A549 (cell line): ENCODE measurements at regions not wholly inside any gene's neighbourhood (a gene's known extent, or its start where the extent isn't known, plus 50 kb on each side); places are given as distances from the start of the nearest gene placed in this dataset.

Experiments used
- ATAC-seq, 2 experiments: fragments of 200-7000 bp in 1 of 2; fragments of >200 bp in 1 of 2; cut with Nextera tagmentation in 1 of 2; cut with Tn5 transposase in 1 of 2; 3 replicates each; pipeline versions ENCODE4 v1.8.0 to v1.9.1; 2018 to 2020; ENCODE audit warnings: mild to moderate bottlenecking in 1 of 2, moderate library complexity in 1 of 2
- CTCF ChIA-PET: fragments of 300-600 bp; sonication (Branson Sonifier 250); formaldehyde crosslinking; extraction: SDS; loops from one replicate; lab custom pipeline; 2021; ENCODE audit warnings: antibody characterized with exemption, inconsistent platforms; lab: Yijun Ruan, JAX
- POLR2A ChIA-PET: fragments of 350-600 bp; formaldehyde crosslinking; extraction: SDS; loops from one replicate; lab custom pipeline; 2021; ENCODE audit warnings: antibody characterized with exemption, inconsistent platforms; lab: Yijun Ruan, JAX
- DNase-seq, 2 experiments: peaks; one replicate each; pipeline versions ENCODE4 v3.0.0 to v3.0.0-alpha.2; 2011 to 2016; ENCODE audit warnings: low read depth in 1 of 2, low spot score in 1 of 2
- FAIRE-seq: peaks from 2 replicates; lab custom pipeline; 2011; peaks lifted over from hg19 to GRCh38; lab: Jason Lieb, UNC
- H3K27ac ChIP-seq, 2 experiments: fragments of >200 bp; sonication (Bioruptor Twin); formaldehyde crosslinking; 3 replicates each; pipeline ENCODE4 v1.5.1; 2016 to 2017
- H3K4me1 ChIP-seq: fragments of >200 bp; sonication (Bioruptor Twin); formaldehyde crosslinking; 3 replicates; pipeline ENCODE4 v1.6.1; 2016
- H3K4me2 ChIP-seq: fragments of >200 bp; sonication (Bioruptor Twin); formaldehyde crosslinking; 3 replicates; pipeline ENCODE4 v1.6.1; 2016
- H3K4me3 ChIP-seq: fragments of >200 bp; sonication (Bioruptor Twin); formaldehyde crosslinking; 3 replicates; pipeline ENCODE4 v1.5.1; 2016
- H3K9me3 ChIP-seq: fragments of >200 bp; sonication (Bioruptor Twin); formaldehyde crosslinking; 3 replicates; pipeline ENCODE4 v1.6.1; 2016
- CBX2 ChIP-seq: fragments of 200-600 bp; sonication (generic); IDR thresholded peaks from 2 replicates; pipeline ENCODE4 v1.6.1; 2016; ENCODE audit warnings: low read depth, mild to moderate bottlenecking, borderline replicate concordance
- CEBPB ChIP-seq, 2 experiments: fragments of >200 bp in 1 of 2; sonication (Bioruptor Twin) in 1 of 2; formaldehyde crosslinking in 1 of 2; IDR thresholded peaks; 2 replicates each; pipeline ENCODE4 v1.6.1; 2012 to 2016
- CHD4 ChIP-seq: fragments of 200-600 bp; sonication (generic); IDR thresholded peaks from 2 replicates; pipeline ENCODE4 v1.6.1; 2016; ENCODE audit warnings: antibody characterized with exemption, mild to moderate bottlenecking, borderline replicate concordance
- EHF ChIP-seq: fragments of 250-450 bp; sonication (Bioruptor Pico); IDR thresholded peaks from 2 replicates; pipeline ENCODE4 v1.5.0; 2020; ENCODE audit warnings: mild to moderate bottlenecking
- ESRRA ChIP-seq: fragments of 150-350 bp; IDR thresholded peaks from 2 replicates; pipeline ENCODE4 v1.6.1; 2014; ENCODE audit warnings: mild to moderate bottlenecking, low read length, borderline replicate concordance
- FOSB ChIP-seq: fragments of 250-450 bp; sonication (Bioruptor Pico); IDR thresholded peaks from 2 replicates; pipeline ENCODE4 v1.5.0; 2020; ENCODE audit warnings: mild to moderate bottlenecking, moderate library complexity
- HDAC2 ChIP-seq: fragments of 200-600 bp; sonication (generic); IDR thresholded peaks from 2 replicates; pipeline ENCODE4 v1.6.1; 2016
- HEYL ChIP-seq: fragments of 250-450 bp; sonication (Bioruptor Pico); IDR thresholded peaks from 2 replicates; pipeline ENCODE4 v1.8.0; 2021; ENCODE audit warnings: mild to moderate bottlenecking, moderate library complexity
- HOXA7 ChIP-seq: fragments of 250-450 bp; sonication (Bioruptor Pico); IDR thresholded peaks from 2 replicates; pipeline ENCODE4 v1.5.0; 2020; ENCODE audit warnings: mild to moderate bottlenecking, moderate library complexity
- HOXB5 ChIP-seq: fragments of 250-450 bp; sonication (Bioruptor Pico); IDR thresholded peaks from 2 replicates; pipeline ENCODE4 v1.5.0; 2020; ENCODE audit warnings: mild to moderate bottlenecking, moderate library complexity
- JUNB ChIP-seq: fragments of >200 bp; sonication (Bioruptor Twin); formaldehyde crosslinking; IDR thresholded peaks from 2 replicates; pipeline ENCODE4 v1.6.1; 2016
- MYC ChIP-seq: IDR thresholded peaks from 2 replicates; pipeline ENCODE4 v1.6.1; 2012; ENCODE audit warnings: mild to moderate bottlenecking, inconsistent platforms, low read length, improper control_type of control experiment, borderline replicate concordance
- POLR2A ChIP-seq: IDR thresholded peaks from 2 replicates; pipeline ENCODE4 v1.6.1; 2012; ENCODE audit warnings: mild to moderate bottlenecking, low read length
- RAD21 ChIP-seq, 2 experiments: fragments of >200 bp in 1 of 2; sonication (Bioruptor Twin) in 1 of 2; formaldehyde crosslinking in 1 of 2; IDR thresholded peaks in 1 of 2; conservative IDR thresholded peaks in 1 of 2; 2 replicates in 1 of 2; 3 replicates in 1 of 2; pipeline ENCODE4 v1.6.1; 2012 to 2018; ENCODE audit warnings: inconsistent platforms in 1 of 2
- RCOR1 ChIP-seq: fragments of 150-350 bp; IDR thresholded peaks from 2 replicates; pipeline ENCODE4 v1.6.1; 2014; ENCODE audit warnings: antibody characterized with exemption, low read length, low read depth
- RFX5 ChIP-seq: fragments of 450-650 bp; IDR thresholded peaks from 2 replicates; pipeline ENCODE4 v1.7.1; 2014; ENCODE audit warnings: antibody characterized with exemption, mild to moderate bottlenecking, moderate library complexity
- RNF2 ChIP-seq: fragments of 200-600 bp; sonication (generic); IDR thresholded peaks from 2 replicates; pipeline ENCODE4 v1.6.1; 2016; ENCODE audit warnings: low read depth, mild to moderate bottlenecking, antibody characterized with exemption, moderate library complexity, borderline replicate concordance
- TFCP2L1 ChIP-seq: fragments of 250-450 bp; sonication (Bioruptor Pico); IDR thresholded peaks from 2 replicates; pipeline ENCODE4 v1.5.0; 2021; ENCODE audit warnings: mild to moderate bottlenecking
- TP53 ChIP-seq: fragments of 250-450 bp; sonication (Bioruptor Pico); IDR thresholded peaks from 2 replicates; pipeline ENCODE4 v1.5.0; 2021; ENCODE audit warnings: mild to moderate bottlenecking, moderate library complexity
- ZC3H11A ChIP-seq: fragments of 450-650 bp; IDR thresholded peaks from 2 replicates; pipeline ENCODE4 v1.6.1; 2014; ENCODE audit warnings: antibody characterized with exemption, mild to moderate bottlenecking
- ZNF302 ChIP-seq: fragments of 250-450 bp; sonication (Bioruptor Pico); IDR thresholded peaks from 2 replicates; pipeline ENCODE4 v1.9.0; 2021; ENCODE audit warnings: inconsistent platforms, mild to moderate bottlenecking, moderate library complexity
- WGBS: methylation state at CpG from one replicate; pipeline ENCODE4 v1.1.6; 2017; ENCODE audit errors: missing lambda C conversion rate; 5-methylcytosine and 5-hydroxymethylcytosine counted together
- TF ChIP-seq, protein P1 (sequence below): fragments of >200 bp; sonication (Bioruptor Twin); formaldehyde crosslinking; IDR thresholded peaks from 3 replicates; pipeline ENCODE4 v1.5.1; 2016
- TF ChIP-seq, protein P2 (sequence below): fragments of 250-450 bp; sonication (Bioruptor Pico); IDR thresholded peaks from 2 replicates; pipeline ENCODE4 v1.5.0; 2021; ENCODE audit warnings: mild to moderate bottlenecking, moderate library complexity, borderline replicate concordance
- TF ChIP-seq, protein P3 (sequence below): fragments of 250-450 bp; sonication (Bioruptor Pico); IDR thresholded peaks from 2 replicates; pipeline ENCODE4 v1.5.0; 2020; ENCODE audit warnings: low read depth, mild to moderate bottlenecking, moderate library complexity

DNA sequence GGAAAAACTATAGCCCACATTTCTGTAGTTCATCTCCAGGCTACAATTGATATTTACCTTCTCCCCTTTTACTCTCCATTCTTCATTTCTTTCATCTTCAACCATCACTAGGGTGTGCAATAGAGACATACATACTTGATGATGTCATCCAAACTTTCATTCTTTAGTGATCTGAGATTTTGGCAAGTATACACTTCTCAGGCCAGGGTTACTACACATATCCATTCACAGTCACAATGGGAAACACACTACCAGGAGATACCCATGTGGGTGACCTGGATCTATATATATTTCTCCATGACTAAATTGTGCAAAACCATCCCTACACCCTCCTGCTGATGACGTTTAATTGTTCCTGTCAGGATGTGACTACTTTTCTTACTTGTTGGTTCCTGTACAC lies 769.5 kb upstream of the DPPA4 start:
- H3K4me2 ChIP-seq, result no peak overlapping the region
- TF ChIP-seq HOXA7 (CRISPR knock-in tag), result no peak
- TF ChIP-seq ZC3H11A, result no peak
- TF ChIP-seq, protein P1, sequence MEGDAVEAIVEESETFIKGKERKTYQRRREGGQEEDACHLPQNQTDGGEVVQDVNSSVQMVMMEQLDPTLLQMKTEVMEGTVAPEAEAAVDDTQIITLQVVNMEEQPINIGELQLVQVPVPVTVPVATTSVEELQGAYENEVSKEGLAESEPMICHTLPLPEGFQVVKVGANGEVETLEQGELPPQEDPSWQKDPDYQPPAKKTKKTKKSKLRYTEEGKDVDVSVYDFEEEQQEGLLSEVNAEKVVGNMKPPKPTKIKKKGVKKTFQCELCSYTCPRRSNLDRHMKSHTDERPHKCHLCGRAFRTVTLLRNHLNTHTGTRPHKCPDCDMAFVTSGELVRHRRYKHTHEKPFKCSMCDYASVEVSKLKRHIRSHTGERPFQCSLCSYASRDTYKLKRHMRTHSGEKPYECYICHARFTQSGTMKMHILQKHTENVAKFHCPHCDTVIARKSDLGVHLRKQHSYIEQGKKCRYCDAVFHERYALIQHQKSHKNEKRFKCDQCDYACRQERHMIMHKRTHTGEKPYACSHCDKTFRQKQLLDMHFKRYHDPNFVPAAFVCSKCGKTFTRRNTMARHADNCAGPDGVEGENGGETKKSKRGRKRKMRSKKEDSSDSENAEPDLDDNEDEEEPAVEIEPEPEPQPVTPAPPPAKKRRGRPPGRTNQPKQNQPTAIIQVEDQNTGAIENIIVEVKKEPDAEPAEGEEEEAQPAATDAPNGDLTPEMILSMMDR, result no peak
- no peak for TF ChIP-seq TFCP2L1
- no peak for TF ChIP-seq RAD21 (conservative IDR thresholded peaks at IDR 0.05 in 1 of 2, IDR thresholded peaks at IDR 0.05 in 1 of 2)
- TF ChIP-seq HOXB5 (CRISPR knock-in tag), result no peak
- no peak for TF ChIP-seq ZNF302
- no peak for TF ChIP-seq FOSB (CRISPR knock-in tag)
- no peak for TF ChIP-seq CEBPB (IDR thresholded peaks at IDR 0.05)
- TF ChIP-seq CBX2, result no peak
- TF ChIP-seq CHD4, result no peak
- TF ChIP-seq, protein P2, sequence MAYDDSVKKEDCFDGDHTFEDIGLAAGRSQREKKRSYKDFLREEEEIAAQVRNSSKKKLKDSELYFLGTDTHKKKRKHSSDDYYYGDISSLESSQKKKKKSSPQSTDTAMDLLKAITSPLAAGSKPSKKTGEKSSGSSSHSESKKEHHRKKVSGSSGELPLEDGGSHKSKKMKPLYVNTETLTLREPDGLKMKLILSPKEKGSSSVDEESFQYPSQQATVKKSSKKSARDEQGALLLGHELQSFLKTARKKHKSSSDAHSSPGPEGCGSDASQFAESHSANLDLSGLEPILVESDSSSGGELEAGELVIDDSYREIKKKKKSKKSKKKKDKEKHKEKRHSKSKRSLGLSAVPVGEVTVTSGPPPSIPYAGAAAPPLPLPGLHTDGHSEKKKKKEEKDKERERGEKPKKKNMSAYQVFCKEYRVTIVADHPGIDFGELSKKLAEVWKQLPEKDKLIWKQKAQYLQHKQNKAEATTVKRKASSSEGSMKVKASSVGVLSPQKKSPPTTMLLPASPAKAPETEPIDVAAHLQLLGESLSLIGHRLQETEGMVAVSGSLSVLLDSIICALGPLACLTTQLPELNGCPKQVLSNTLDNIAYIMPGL (CRISPR knock-in tag), result no peak
- TF ChIP-seq RNF2, result no peak
- TF ChIP-seq, protein P3, sequence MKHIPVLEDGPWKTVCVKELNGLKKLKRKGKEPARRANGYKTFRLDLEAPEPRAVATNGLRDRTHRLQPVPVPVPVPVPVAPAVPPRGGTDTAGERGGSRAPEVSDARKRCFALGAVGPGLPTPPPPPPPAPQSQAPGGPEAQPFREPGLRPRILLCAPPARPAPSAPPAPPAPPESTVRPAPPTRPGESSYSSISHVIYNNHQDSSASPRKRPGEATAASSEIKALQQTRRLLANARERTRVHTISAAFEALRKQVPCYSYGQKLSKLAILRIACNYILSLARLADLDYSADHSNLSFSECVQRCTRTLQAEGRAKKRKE (CRISPR knock-in tag), result no peak
- TF ChIP-seq, all 56 proteins: peak for 0
- 20% methylated on average over 1 of the region's 1 CpG for WGBS
- Histone ChIP-seq H3K4me3 (no peak overlapping the region), H3K27ac (no peak overlapping the region), H3K4me1 (no peaks in the 10 kb centered on the region), H3K9me3 (no peaks in the 10 kb centered on the region)
- FAIRE-seq, result no peak
- POLR2A ChIA-PET, result no interaction called here
- no peak for DNase-seq
- ATAC-seq, result no peak
- CTCF ChIA-PET, result interaction anchor here (0.8 kb wide), 1 partner anchor 223 kb away, joined by 3 read pairs; no protein-coding TSS in a partner anchor

DNA sequence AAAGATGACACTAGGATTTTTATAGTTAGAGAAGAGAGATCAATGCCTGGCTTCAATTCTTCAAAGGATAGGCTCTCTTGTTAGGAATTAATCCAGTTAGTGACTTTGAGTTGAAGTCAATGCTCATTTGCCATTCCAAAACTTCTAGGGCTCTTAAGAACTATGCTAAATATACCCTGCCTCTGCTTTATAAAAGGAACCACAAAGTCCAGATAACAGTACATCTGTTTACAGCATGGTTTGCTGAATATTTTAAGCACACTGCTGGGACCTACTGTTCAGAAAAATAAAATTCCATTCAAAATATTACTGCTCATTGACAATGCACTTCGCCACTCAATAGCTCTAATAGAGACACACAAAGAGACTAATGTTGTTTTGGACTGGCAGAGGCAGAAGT lies 786.6 kb upstream of the DPPA4 start:
- TF ChIP-seq POLR2A (no peak), MYC (no peak), JUNB (no peak), EHF (CRISPR knock-in tag) (no peak), TP53 (no peak), HEYL (CRISPR knock-in tag) (no peak), HDAC2 (no peak), RFX5 (no peak), RCOR1 (no peak), ESRRA (no peak)
- TF ChIP-seq, protein P2 (CRISPR knock-in tag), result no peak
- TF ChIP-seq, all 56 proteins: peak for 0
- ChIA-PET CTCF (no interaction called here), POLR2A (no interaction called here)
- ATAC-seq (no peak), FAIRE-seq (peak; percentile 46), DNase-seq (no peak)
- H3K4me3 ChIP-seq, result no peak overlapping the region
- peaks cover 5% of the 10 kb centered on the region; the same call in 2 of the 3 replicates for H3K9me3 ChIP-seq
- 75% methylated on average over 1 of the region's 1 CpG for WGBS
- H3K4me1 ChIP-seq, result no peaks in the 10 kb centered on the region
- H3K27ac ChIP-seq, result no peak overlapping the region
- no peak overlapping the region for H3K4me2 ChIP-seq
